Anterior cingulate cortex (tissue), 58 donors: ENCODE measurements at regions not wholly inside any gene's neighbourhood (a gene's known extent, or its start where the extent isn't known, plus 50 kb on each side); places are given as distances from the start of the nearest gene placed in this dataset.
"Not testable (repeated sequence)": the region's sequence is repeated elsewhere in the genome, so short reads cannot be mapped to it uniquely, and the experiment has no call there.

Experiments used
- DNase-seq, 58 donors: peaks; one replicate each; lab custom pipeline; 2025; lab: John Stamatoyannopoulos, UW

- DNase-seq, result no peak
These were observed 327.7 kb upstream of the F9 start for GRCh38 chrX:139202742-139203420.

GRCh38 chrX:139201924-139202323, 328.6 kb upstream of the F9 start:
- DNase-seq, result no peak

GRCh38 chrX:139200793-139201192, 329.7 kb upstream of the F9 start:
- no peak for DNase-seq

GRCh38 chrX:139200346-139200745, 330.2 kb upstream of the F9 start:
- no peak for DNase-seq

GRCh38 chrX:139199933-139200332, 330.6 kb upstream of the F9 start:
- no peak for DNase-seq

- no peak for DNase-seq
These were observed 331.6 kb upstream of the F9 start for GRCh38 chrX:139198936-139199335.

GRCh38 chrX:139196890-139197289, 333.6 kb upstream of the F9 start:
- no peak for DNase-seq

- no peak for DNase-seq
These were observed 335.8 kb upstream of the F9 start for GRCh38 chrX:139194571-139195280.

GRCh38 chrX:139192386-139192961, 338.1 kb upstream of the F9 start:
- DNase-seq, result no peak

GRCh38 chrX:139191746-139192385, 338.7 kb upstream of the F9 start:
- DNase-seq, result no peak

GRCh38 chrX:139191286-139191685, 339.3 kb upstream of the F9 start:
- DNase-seq, result no peak

GRCh38 chrX:139187738-139188137, 342.8 kb upstream of the F9 start:
- DNase-seq, result no peak

GRCh38 chrX:139186991-139187390, 343.5 kb upstream of the F9 start:
- no peak for DNase-seq

GRCh38 chrX:139179592-139179991, 350.9 kb upstream of the F9 start:
- DNase-seq, result no peak

GRCh38 chrX:139178980-139179379, 351.6 kb upstream of the F9 start:
- no peak for DNase-seq

- DNase-seq, result no peak
These were observed 357.8 kb upstream of the F9 start for GRCh38 chrX:139172731-139173130.

- DNase-seq, result no peak
These were observed 359.9 kb upstream of the F9 start for GRCh38 chrX:139170526-139171173.

GRCh38 chrX:139167282-139167681, 363.3 kb upstream of the F9 start:
- no peak for DNase-seq

GRCh38 chrX:139158256-139158655, 372.3 kb upstream of the F9 start:
- DNase-seq, result no peak

GRCh38 chrX:139156356-139156755, 374.2 kb upstream of the F9 start:
- no peak for DNase-seq

- DNase-seq, result not testable (repeated sequence)
These were observed 383.9 kb upstream of the F9 start for GRCh38 chrX:139146625-139147024.
